ENCODE measurements at regions not wholly inside any gene's neighbourhood (a gene's known extent, or its start where the extent isn't known, plus 50 kb on each side); places are given as distances from the start of the nearest gene placed in this dataset.

GRCh38 chr5:103441523-103441922 lies 121.1 kb downstream of the NUDT12 start:
- TF ChIP-seq CTCF (conservative IDR thresholded peaks at IDR 0.05; ENCODE audit: low read length) (peak; percentile 31), EZH2phosphoT487 (IDR thresholded peaks at IDR 0.05; ENCODE audit: borderline replicate concordance) (no peak)

All from Loucy (cell line).